Suprapubic skin (tissue), 4 donors: ENCODE measurements at regions not wholly inside any gene's neighbourhood (a gene's known extent, or its start where the extent isn't known, plus 50 kb on each side); places are given as distances from the start of the nearest gene placed in this dataset.

ENCODE experiments used
- CTCF ChIP-seq, 2 donors: fragments of 200-600 bp in 1 of 2; fragments of 450-650 bp in 1 of 2; sonication (generic) in 1 of 2; IDR thresholded peaks; one replicate each; pipeline ENCODE4 v1.5.1; 2016 to 2019; ENCODE audit warnings: antibody characterized with exemption in 2 of 2, mild to moderate bottlenecking in 1 of 2, moderate library complexity in 1 of 2
- EP300 ChIP-seq: sonication (generic); formaldehyde crosslinking; IDR thresholded peaks from one replicate; pipeline ENCODE4 v1.6.1; 2017; ENCODE audit warnings: antibody characterized with exemption
- POLR2A ChIP-seq, 2 donors: fragments of 450-650 bp; IDR thresholded peaks; one replicate each; pipeline ENCODE4 v1.6.1; 2017; ENCODE audit warnings: antibody characterized with exemption in 2 of 2, mild to moderate bottlenecking in 2 of 2, moderate library complexity in 2 of 2
- POLR2AphosphoS5 ChIP-seq, 3 donors: sonication (generic); formaldehyde crosslinking; IDR thresholded peaks; one replicate each; pipeline ENCODE4 v1.6.1; 2017; ENCODE audit warnings: antibody characterized with exemption in 3 of 3

- TF ChIP-seq CTCF (IDR thresholded peaks at IDR 0.05) (no peak), POLR2A (IDR thresholded peaks at IDR 0.05) (no peak), EP300 (no peak), POLR2AphosphoS5 (IDR thresholded peaks at IDR 0.05) (no peak)
Observed at GRCh38 chr12:75818863-75819262, 212.7 kb downstream of the PHLDA1 start.
